ENCODE measurements at regions not wholly inside any gene's neighbourhood (a gene's known extent, or its start where the extent isn't known, plus 50 kb on each side); places are given as distances from the start of the nearest gene placed in this dataset.

DNA sequence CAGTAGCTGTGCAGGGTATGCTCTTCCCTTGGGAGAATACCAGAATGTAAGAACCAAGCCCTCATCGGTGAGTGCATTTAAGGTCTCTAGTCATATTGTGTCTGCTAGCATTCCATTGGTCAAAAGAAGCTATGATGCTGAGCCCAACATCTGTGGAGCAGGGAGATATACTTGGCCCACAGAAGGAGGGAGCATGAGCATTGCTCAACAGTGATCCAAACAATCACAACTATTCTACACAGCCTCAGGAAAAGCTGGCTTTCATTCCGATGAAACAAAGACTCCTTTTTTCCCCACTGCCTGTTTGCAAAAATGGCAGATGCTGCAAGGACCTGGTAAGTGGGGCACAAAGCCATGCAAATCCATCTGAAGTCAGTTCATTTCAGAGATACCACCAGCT is 80.6 kb upstream of the DHX15 start:
- H2AK9ac ChIP-seq (replicated peaks; ENCODE audit: low read depth, low read length, poor library complexity) = no peak overlapping the region
- H3K23ac ChIP-seq (ENCODE audit: low read depth, low read length) = no peak overlapping the region
- TF ChIP-seq CEBPB (IDR thresholded peaks at IDR 0.05; ENCODE audit: low read depth, low read length) (peak; percentile 50), MAZ (IDR thresholded peaks at IDR 0.05; ENCODE audit: borderline replicate concordance, low read depth, low read length) (no peak), CHD1 (IDR thresholded peaks at IDR 0.05; ENCODE audit: low read depth, low read length) (no peak)
- peak overlapping the region; percentile 33; the same call in 1 of the 2 replicates for H3K4me2 ChIP-seq (ENCODE audit: low read depth, low read length)
- BruUV-seq (replicated peaks) = no TSS peak
- H3K36me3 ChIP-seq (ENCODE audit: control insufficient read depth, insufficient read depth, low read length) = no peaks in the 10 kb centered on the region
- no peak overlapping the region for H4K91ac ChIP-seq (ENCODE audit: insufficient read depth, low read depth, low read length)
- in situ Hi-C loops (cut with MboI; ENCODE audit: low sequenced_read_pairs) = no loop called here
- ChIA-PET CTCF (no interaction called here), POLR2A (ENCODE audit: unreplicated experiment) (no interaction called here)
- peaks cover 5% of the 10 kb centered on the region for H3K4me1 ChIP-seq (ENCODE audit: control insufficient read depth, insufficient read depth, low read length)
- intact Hi-C loops (cut with micrococcal nuclease) = loop anchor here (5.0 to 10.0 kb wide), 2 partner anchors 60 to 83 kb away; partner anchors contain the start of gene DHX15
- no peak overlapping the region for H2BK5ac ChIP-seq (ENCODE audit: low read depth, low read length, poor library complexity, severe bottlenecking)
- no peaks in the 10 kb centered on the region for H3K79me1 ChIP-seq (ENCODE audit: low read depth in 1 of 2, low read length in 2 of 2)
- H4K20me1 ChIP-seq (ENCODE audit: insufficient read depth, low read length) = no peaks in the 10 kb centered on the region
- peak overlapping the region; percentile 61 for H3K18ac ChIP-seq (ENCODE audit: low read depth, low read length)
- no peak overlapping the region for H3K4me3 ChIP-seq (ENCODE audit: insufficient read depth, low read depth, low read length)
- H4K5ac ChIP-seq (ENCODE audit: low read depth, low read length) = peak overlapping the region; percentile 0; the same call in 1 of the 2 replicates
- no peak overlapping the region for H3K4ac ChIP-seq (ENCODE audit: low read depth, low read length)
- H3K9me1 ChIP-seq (ENCODE audit: insufficient read depth, low read length) = no peaks in the 10 kb centered on the region
- H2AFZ ChIP-seq (replicated peaks; ENCODE audit: low read length, poor library complexity) = no peak overlapping the region
- H2BK120ac ChIP-seq (ENCODE audit: low read depth, low read length) = no peak overlapping the region
- H3K27ac ChIP-seq (ENCODE audit: insufficient read depth, low read length) = peak overlapping the region; percentile 72; the same call in 1 of the 2 replicates
- no peaks in the 10 kb centered on the region for H3K9me3 ChIP-seq (ENCODE audit: control insufficient read depth, insufficient read depth, low read length)
- H2AK5ac ChIP-seq (ENCODE audit: low read depth, low read length) = no peak overlapping the region
- peaks cover 21% of the 10 kb centered on the region for H3K27me3 ChIP-seq (ENCODE audit: control insufficient read depth, insufficient read depth, low read length)
- dilution Hi-C loops (cut with HindIII; ENCODE audit: low sequenced_read_pairs, unreplicated experiment) = no loop called here
- DNase-seq = peak; percentile 55
- no peak overlapping the region for H2BK20ac ChIP-seq (ENCODE audit: low read depth, low read length)
- H4K8ac ChIP-seq (ENCODE audit: low read depth in 2 of 2, low read length in 2 of 2) = no peak overlapping the region
- no peak overlapping the region for H3K9ac ChIP-seq (ENCODE audit: low read depth, low read length)
- whole genome bisulfite sequencing, 2 experiments (ENCODE audit: extremely low coverage in 2 of 2, insufficient read length in 1 of 2) = no CpG with 5 or more reads among the region's 2 CpGs
- no peak overlapping the region for H2BK15ac ChIP-seq (ENCODE audit: low read depth, low read length)
- peak; percentile 96 for ATAC-seq (ENCODE audit: low read depth)
- H3K56ac ChIP-seq (ENCODE audit: extremely low read depth, insufficient read depth, low read length) = no peak overlapping the region
- H3K14ac ChIP-seq (replicated peaks; ENCODE audit: low read depth, low read length) = no peak overlapping the region

All from IMR-90 (cell line).